ENCODE measurements at regions not wholly inside any gene's neighbourhood (a gene's known extent, or its start where the extent isn't known, plus 50 kb on each side); places are given as distances from the start of the nearest gene placed in this dataset.

GRCh38 chr6:23250556-23250955 is 681.2 kb downstream of the HDGFL1 start:
- H3K27me3 Mint-ChIP-seq, result no peaks in the 10 kb centered on the region
- no peaks in the 10 kb centered on the region for H3K36me3 Mint-ChIP-seq
- H3K27ac Mint-ChIP-seq, result no peak overlapping the region
- no peak for DNase-seq
- H3K9me3 Mint-ChIP-seq, result peaks cover 11% of the 10 kb centered on the region
- H3K4me1 Mint-ChIP-seq, result no peaks in the 10 kb centered on the region
- no peak overlapping the region for H3K4me3 Mint-ChIP-seq

GRCh38 chr6:23262864-23263263 is 693.5 kb downstream of the HDGFL1 start:
- no peaks in the 10 kb centered on the region for H3K4me1 Mint-ChIP-seq
- peaks cover 3% of the 10 kb centered on the region for H3K9me3 Mint-ChIP-seq
- no peak for DNase-seq
- H3K27me3 Mint-ChIP-seq, result no peaks in the 10 kb centered on the region
- no peaks in the 10 kb centered on the region for H3K36me3 Mint-ChIP-seq
- no peak overlapping the region for H3K4me3 Mint-ChIP-seq
- no peak overlapping the region for H3K27ac Mint-ChIP-seq

- no peak overlapping the region for H3K4me3 Mint-ChIP-seq
- no peaks in the 10 kb centered on the region for H3K4me1 Mint-ChIP-seq
- no peak for DNase-seq
- no peak overlapping the region for H3K27ac Mint-ChIP-seq
- peaks cover 3% of the 10 kb centered on the region for H3K9me3 Mint-ChIP-seq
- no peaks in the 10 kb centered on the region for H3K27me3 Mint-ChIP-seq
- no peaks in the 10 kb centered on the region for H3K36me3 Mint-ChIP-seq
Observed at GRCh38 chr6:23265270-23265669, 695.9 kb downstream of the HDGFL1 start.

GRCh38 chr6:23266536-23266935 is 697.2 kb downstream of the HDGFL1 start:
- Mint-ChIP-seq H3K9me3 (no peaks in the 10 kb centered on the region), H3K27me3 (no peaks in the 10 kb centered on the region), H3K27ac (no peak overlapping the region)

GRCh38 chr6:23267651-23268050 is 698.3 kb downstream of the HDGFL1 start:
- H3K4me3 Mint-ChIP-seq, result no peak overlapping the region
- no peak overlapping the region for H3K27ac Mint-ChIP-seq
- H3K27me3 Mint-ChIP-seq, result no peaks in the 10 kb centered on the region
- no peaks in the 10 kb centered on the region for H3K4me1 Mint-ChIP-seq
- no peaks in the 10 kb centered on the region for H3K36me3 Mint-ChIP-seq
- no peaks in the 10 kb centered on the region for H3K9me3 Mint-ChIP-seq
- DNase-seq, result no peak

More at GRCh38 chr6:23266536-23266935, 697.2 kb downstream of the HDGFL1 start:
- Mint-ChIP-seq H3K4me3 (no peak overlapping the region), H3K4me1 (no peaks in the 10 kb centered on the region), H3K36me3 (no peaks in the 10 kb centered on the region)
- no peak for DNase-seq

- no peak overlapping the region for H3K27ac Mint-ChIP-seq
- no peak for DNase-seq
- H3K9me3 Mint-ChIP-seq, result no peaks in the 10 kb centered on the region
- no peaks in the 10 kb centered on the region for H3K27me3 Mint-ChIP-seq
- H3K4me3 Mint-ChIP-seq, result no peak overlapping the region
- H3K36me3 Mint-ChIP-seq, result no peaks in the 10 kb centered on the region
- H3K4me1 Mint-ChIP-seq, result no peaks in the 10 kb centered on the region
Observed at GRCh38 chr6:23268348-23268747, 699.0 kb downstream of the HDGFL1 start.

- Mint-ChIP-seq H3K4me1 (no peaks in the 10 kb centered on the region), H3K36me3 (no peaks in the 10 kb centered on the region), H3K27ac (no peak overlapping the region), H3K9me3 (no peaks in the 10 kb centered on the region), H3K27me3 (no peaks in the 10 kb centered on the region), H3K4me3 (no peak overlapping the region)
- no peak for DNase-seq
Observed at GRCh38 chr6:23269436-23269835, 700.1 kb downstream of the HDGFL1 start.

GRCh38 chr6:23272536-23272935 is 703.2 kb downstream of the HDGFL1 start:
- no peaks in the 10 kb centered on the region for H3K4me1 Mint-ChIP-seq
- DNase-seq, result no peak
- H3K4me3 Mint-ChIP-seq, result no peak overlapping the region
- H3K27me3 Mint-ChIP-seq, result no peaks in the 10 kb centered on the region
- H3K27ac Mint-ChIP-seq, result no peak overlapping the region
- no peaks in the 10 kb centered on the region for H3K36me3 Mint-ChIP-seq
- no peaks in the 10 kb centered on the region for H3K9me3 Mint-ChIP-seq

GRCh38 chr6:23277521-23278179 is 708.3 kb downstream of the HDGFL1 start:
- H3K27ac Mint-ChIP-seq, result no peak overlapping the region
- no peak overlapping the region for H3K4me3 Mint-ChIP-seq
- H3K27me3 Mint-ChIP-seq, result no peaks in the 10 kb centered on the region
- no peak for DNase-seq
- H3K36me3 Mint-ChIP-seq, result no peaks in the 10 kb centered on the region
- H3K9me3 Mint-ChIP-seq, result no peaks in the 10 kb centered on the region
- no peaks in the 10 kb centered on the region for H3K4me1 Mint-ChIP-seq

- no peak for DNase-seq
- Mint-ChIP-seq H3K27ac (no peak overlapping the region), H3K4me1 (no peaks in the 10 kb centered on the region), H3K9me3 (no peaks in the 10 kb centered on the region), H3K4me3 (no peak overlapping the region), H3K36me3 (no peaks in the 10 kb centered on the region), H3K27me3 (no peaks in the 10 kb centered on the region)
Observed at GRCh38 chr6:23278180-23278532, 708.8 kb downstream of the HDGFL1 start.

- Mint-ChIP-seq H3K27me3 (no peaks in the 10 kb centered on the region), H3K27ac (no peak overlapping the region), H3K4me3 (no peak overlapping the region), H3K36me3 (no peaks in the 10 kb centered on the region), H3K9me3 (peaks cover 1% of the 10 kb centered on the region), H3K4me1 (no peaks in the 10 kb centered on the region)
- DNase-seq, result no peak
Observed at GRCh38 chr6:23280437-23280836, 711.1 kb downstream of the HDGFL1 start.

GRCh38 chr6:23282252-23283021 is 713.1 kb downstream of the HDGFL1 start:
- DNase-seq, result no peak
- Mint-ChIP-seq H3K9me3 (peaks cover 1% of the 10 kb centered on the region), H3K4me3 (no peak overlapping the region), H3K36me3 (no peaks in the 10 kb centered on the region), H3K27ac (no peak overlapping the region), H3K4me1 (no peaks in the 10 kb centered on the region), H3K27me3 (peaks cover 3% of the 10 kb centered on the region)

- H3K4me1 Mint-ChIP-seq, result no peaks in the 10 kb centered on the region
- no peak overlapping the region for H3K4me3 Mint-ChIP-seq
- H3K9me3 Mint-ChIP-seq, result no peaks in the 10 kb centered on the region
- DNase-seq, result no peak
- no peaks in the 10 kb centered on the region for H3K27me3 Mint-ChIP-seq
- H3K36me3 Mint-ChIP-seq, result no peaks in the 10 kb centered on the region
- H3K27ac Mint-ChIP-seq, result no peak overlapping the region
Observed at GRCh38 chr6:23293653-23294052, 724.3 kb downstream of the HDGFL1 start.

GRCh38 chr6:23301556-23301955 is 732.2 kb downstream of the HDGFL1 start:
- no peak overlapping the region for H3K4me3 Mint-ChIP-seq
- DNase-seq, result no peak
- no peak overlapping the region for H3K27ac Mint-ChIP-seq
- no peaks in the 10 kb centered on the region for H3K27me3 Mint-ChIP-seq
- no peaks in the 10 kb centered on the region for H3K36me3 Mint-ChIP-seq
- H3K4me1 Mint-ChIP-seq, result no peaks in the 10 kb centered on the region
- no peaks in the 10 kb centered on the region for H3K9me3 Mint-ChIP-seq

- no peak for DNase-seq
- no peak overlapping the region for H3K4me3 Mint-ChIP-seq
- H3K9me3 Mint-ChIP-seq, result no peaks in the 10 kb centered on the region
- H3K27ac Mint-ChIP-seq, result no peak overlapping the region
- H3K27me3 Mint-ChIP-seq, result no peaks in the 10 kb centered on the region
- no peaks in the 10 kb centered on the region for H3K36me3 Mint-ChIP-seq
- H3K4me1 Mint-ChIP-seq, result no peaks in the 10 kb centered on the region
Observed at GRCh38 chr6:23302514-23302913, 733.1 kb downstream of the HDGFL1 start.

- Mint-ChIP-seq H3K36me3 (no peaks in the 10 kb centered on the region), H3K27ac (no peak overlapping the region), H3K27me3 (no peaks in the 10 kb centered on the region), H3K9me3 (no peaks in the 10 kb centered on the region), H3K4me3 (no peak overlapping the region), H3K4me1 (no peaks in the 10 kb centered on the region)
- no peak for DNase-seq
Observed at GRCh38 chr6:23305325-23305943, 736.1 kb downstream of the HDGFL1 start.

Data from activated naive CD8-positive, alpha-beta T cell treated with anti-CD3 and anti-CD28 coated beads for 36 hours (primary cell).